WERI-Rb-1 (cell line): ENCODE measurements at regions not wholly inside any gene's neighbourhood (a gene's known extent, or its start where the extent isn't known, plus 50 kb on each side); places are given as distances from the start of the nearest gene placed in this dataset.

ENCODE experiments used
- DNase-seq: peaks from one replicate; pipeline ENCODE4 v3.0.0-alpha.2; 2020
- H3K27ac ChIP-seq: fragments of 250-450 bp; sonication (Bioruptor Pico); 2 replicates; pipeline ENCODE4 v1.5.1; 2020; ENCODE audit warnings: mild to moderate bottlenecking, moderate library complexity
- H3K27me3 ChIP-seq: fragments of 250-450 bp; sonication (Bioruptor Pico); 2 replicates; pipeline ENCODE4 v1.5.1; 2021; ENCODE audit warnings: mild to moderate bottlenecking, low read depth, moderate library complexity; ENCODE audit not compliant: insufficient read depth, severe bottlenecking
- H3K36me3 ChIP-seq: fragments of 250-450 bp; sonication (Bioruptor Pico); 2 replicates; pipeline ENCODE4 v1.5.1; 2020; ENCODE audit warnings: mild to moderate bottlenecking, moderate library complexity
- H3K4me3 ChIP-seq: 2 replicates; pipeline ENCODE4 v1.5.1; 2011; ENCODE audit warnings: low read depth, mild to moderate bottlenecking, control low read depth, low read length
- H3K9me3 ChIP-seq: fragments of 250-450 bp; sonication (Bioruptor Pico); 2 replicates; pipeline ENCODE4 v1.5.1; 2021; ENCODE audit warnings: mild to moderate bottlenecking, moderate library complexity; ENCODE audit not compliant: severe bottlenecking
- CTCF ChIP-seq: IDR thresholded peaks from 2 replicates; pipeline ENCODE4 v1.5.1; 2011; ENCODE audit warnings: low read depth, mild to moderate bottlenecking, control low read depth, inconsistent platforms, low read length

- no peaks in the 10 kb centered on the region for H3K9me3 ChIP-seq
- H3K27ac ChIP-seq, result no peak overlapping the region
- no peak overlapping the region for H3K4me3 ChIP-seq
- no peak for TF ChIP-seq CTCF
- H3K36me3 ChIP-seq, result no peaks in the 10 kb centered on the region
- H3K27me3 ChIP-seq, result no peaks in the 10 kb centered on the region
- DNase-seq, result no peak
Observed at GRCh38 chr9:27844797-27845196, 271.5 kb upstream of the C9orf72 start.

GRCh38 chr9:27847380-27847779 is 274.1 kb upstream of the C9orf72 start:
- H3K36me3 ChIP-seq, result no peaks in the 10 kb centered on the region
- no peak for TF ChIP-seq CTCF
- H3K4me3 ChIP-seq, result no peak overlapping the region
- H3K27ac ChIP-seq, result no peak overlapping the region
- no peak for DNase-seq
- no peaks in the 10 kb centered on the region for H3K9me3 ChIP-seq
- no peaks in the 10 kb centered on the region for H3K27me3 ChIP-seq

- no peak overlapping the region for H3K27ac ChIP-seq
- no peaks in the 10 kb centered on the region for H3K9me3 ChIP-seq
- no peak for TF ChIP-seq CTCF
- H3K27me3 ChIP-seq, result no peaks in the 10 kb centered on the region
- H3K36me3 ChIP-seq, result no peaks in the 10 kb centered on the region
- no peak for DNase-seq
- no peak overlapping the region for H3K4me3 ChIP-seq
Observed at GRCh38 chr9:27847818-27848217, 274.5 kb upstream of the C9orf72 start.

- Histone ChIP-seq H3K36me3 (no peaks in the 10 kb centered on the region), H3K27me3 (no peaks in the 10 kb centered on the region), H3K9me3 (no peaks in the 10 kb centered on the region), H3K27ac (no peak overlapping the region), H3K4me3 (no peak overlapping the region)
- no peak for TF ChIP-seq CTCF
- DNase-seq, result no peak
Observed at GRCh38 chr9:27848315-27848714, 275.0 kb upstream of the C9orf72 start.

GRCh38 chr9:27851858-27852257 is 278.6 kb upstream of the C9orf72 start:
- H3K4me3 ChIP-seq, result no peak overlapping the region
- no peaks in the 10 kb centered on the region for H3K9me3 ChIP-seq
- H3K27me3 ChIP-seq, result no peaks in the 10 kb centered on the region
- H3K36me3 ChIP-seq, result no peaks in the 10 kb centered on the region
- TF ChIP-seq CTCF, result no peak
- no peak for DNase-seq
- H3K27ac ChIP-seq, result no peak overlapping the region

GRCh38 chr9:27853529-27853928 is 280.2 kb upstream of the C9orf72 start:
- no peak overlapping the region for H3K4me3 ChIP-seq
- no peak for DNase-seq
- no peak overlapping the region for H3K27ac ChIP-seq
- TF ChIP-seq CTCF, result no peak
- no peaks in the 10 kb centered on the region for H3K27me3 ChIP-seq
- no peaks in the 10 kb centered on the region for H3K9me3 ChIP-seq
- H3K36me3 ChIP-seq, result no peaks in the 10 kb centered on the region
